GM19240 (cell line): ENCODE measurements at regions not wholly inside any gene's neighbourhood (a gene's known extent, or its start where the extent isn't known, plus 50 kb on each side); places are given as distances from the start of the nearest gene placed in this dataset.

Source experiments
- DNase-seq: peaks from one replicate; pipeline ENCODE4 v3.0.0; 2011; ENCODE audit warnings: low spot score; ENCODE audit not compliant: insufficient read length

- DNase-seq, result no peak
Measured at GRCh38 chr6:134508862-134509498, 191.1 kb upstream of the SGK1 start.

DNA sequence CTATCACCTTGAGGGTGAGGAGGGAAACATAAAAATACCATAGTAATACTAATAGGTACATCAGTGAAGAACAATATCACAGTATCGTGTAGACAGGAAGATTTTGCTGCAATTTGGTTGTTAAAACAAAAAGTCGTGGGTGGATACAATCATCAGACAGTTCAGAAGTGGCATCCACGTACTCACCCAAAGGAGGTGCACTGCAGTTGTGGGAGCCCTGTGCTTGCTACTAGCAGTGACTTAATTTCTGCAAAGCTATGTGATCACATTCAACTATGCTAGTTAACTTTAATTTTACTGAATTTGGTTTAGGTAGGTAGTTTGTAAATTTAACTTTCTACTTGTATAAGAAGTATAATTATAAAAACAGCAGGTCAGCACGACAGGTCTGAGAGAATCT is 188.2 kb upstream of the SGK1 start:
- DNase-seq, result no peak

DNA sequence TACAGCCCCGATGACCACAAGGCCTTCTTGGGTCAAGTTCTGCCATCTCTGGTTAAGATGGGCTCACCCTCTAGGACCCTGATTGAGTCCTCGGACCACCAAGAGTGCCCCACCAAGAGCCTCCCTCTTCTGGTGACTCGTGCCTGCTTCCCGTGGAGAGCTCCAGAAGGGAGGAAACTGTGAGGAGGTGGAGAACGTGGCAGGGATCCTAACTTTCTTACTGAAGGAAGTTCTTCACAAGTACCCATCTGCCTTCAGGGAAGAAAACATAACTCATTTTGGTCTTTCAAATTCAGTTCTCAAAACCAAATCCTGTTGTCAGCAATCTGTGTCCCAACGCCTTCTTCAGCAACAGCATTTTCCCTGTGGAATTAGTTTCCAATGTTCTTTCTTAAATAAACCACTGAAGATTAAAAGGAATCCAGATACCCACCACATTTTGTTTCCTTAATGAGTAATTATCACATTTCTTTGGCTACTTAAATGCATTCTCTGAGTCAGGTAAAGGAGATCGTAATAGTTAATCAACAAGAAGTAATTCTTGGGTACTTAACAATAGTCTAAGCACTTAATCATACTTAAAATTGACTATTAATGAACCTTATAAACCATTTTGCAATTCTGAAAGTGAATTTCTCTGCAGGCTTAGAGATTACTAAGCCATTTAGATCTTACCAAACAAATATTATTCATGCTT is 185.8 kb upstream of the SGK1 start:
- no peak for DNase-seq

GRCh38 chr6:134502614-134503549 is 185.0 kb upstream of the SGK1 start:
- DNase-seq, result no peak

DNA sequence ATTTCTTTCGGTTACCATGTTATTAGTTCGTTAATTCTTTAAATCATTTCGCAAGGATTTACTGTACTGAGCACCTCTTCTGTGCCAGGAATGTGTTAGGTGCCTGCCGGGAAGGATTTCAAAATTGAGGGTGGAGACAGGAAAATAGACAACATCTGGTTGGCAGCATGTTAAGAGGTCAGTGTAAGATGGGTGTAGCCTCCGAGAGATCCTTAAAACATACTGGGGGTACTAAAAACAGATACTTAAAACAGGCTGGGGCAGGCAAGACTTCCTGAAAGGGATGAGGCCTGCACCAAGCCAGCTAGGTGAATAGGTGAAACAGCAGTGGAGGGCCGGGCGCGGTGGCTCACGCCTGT is 178.0 kb upstream of the SGK1 start:
- DNase-seq, result no peak

DNA sequence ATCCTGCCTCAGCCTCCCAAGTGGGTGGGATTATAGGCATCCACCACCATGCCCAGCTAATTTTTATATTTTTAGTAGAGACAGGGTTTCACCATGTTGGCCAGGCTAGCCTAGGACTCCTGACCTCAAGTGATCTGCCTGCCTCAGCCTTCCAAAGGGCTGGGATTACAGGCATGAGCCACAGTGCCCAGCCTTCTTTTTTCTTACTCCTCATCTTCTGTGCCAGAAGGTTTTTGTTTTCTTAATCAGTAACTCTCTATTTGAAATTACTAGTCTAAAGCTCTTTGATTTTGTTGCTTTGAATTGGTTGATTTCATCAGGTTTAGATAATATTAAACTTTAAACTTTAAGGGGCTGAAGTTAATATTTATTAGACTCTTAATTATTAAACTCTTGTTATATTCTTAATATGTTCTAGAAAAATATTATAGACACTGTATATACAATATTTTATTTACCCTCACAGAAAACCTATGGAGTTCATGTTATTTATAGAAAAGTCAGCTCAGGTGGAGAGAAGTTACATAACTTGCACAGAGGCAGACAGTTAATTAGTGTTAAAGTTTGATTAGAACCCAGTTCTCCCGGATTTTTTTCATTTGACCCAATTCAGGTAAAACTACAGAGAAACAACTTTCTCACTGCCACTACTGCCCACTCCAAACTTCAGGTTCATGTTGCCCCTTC is 177.4 kb upstream of the SGK1 start:
- DNase-seq, result no peak

DNA sequence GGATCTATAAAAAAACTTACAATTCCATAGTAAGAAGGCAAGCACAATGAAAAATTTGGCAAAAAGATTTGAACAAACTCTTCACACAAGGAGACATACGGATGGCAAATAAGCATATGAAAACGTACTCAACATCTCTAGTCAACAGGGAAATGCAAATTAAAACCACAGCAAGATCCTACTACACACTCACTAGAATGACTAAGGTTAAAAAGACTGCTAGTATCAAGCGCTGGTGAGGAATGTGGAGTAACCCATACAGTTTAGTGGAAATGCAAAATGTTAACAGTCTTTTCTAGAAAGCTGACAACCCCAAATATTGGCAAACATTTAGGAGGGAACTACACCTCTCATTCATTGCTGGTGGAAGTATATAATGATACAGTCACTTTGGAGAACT is 175.9 kb upstream of the SGK1 start:
- DNase-seq, result no peak

DNA sequence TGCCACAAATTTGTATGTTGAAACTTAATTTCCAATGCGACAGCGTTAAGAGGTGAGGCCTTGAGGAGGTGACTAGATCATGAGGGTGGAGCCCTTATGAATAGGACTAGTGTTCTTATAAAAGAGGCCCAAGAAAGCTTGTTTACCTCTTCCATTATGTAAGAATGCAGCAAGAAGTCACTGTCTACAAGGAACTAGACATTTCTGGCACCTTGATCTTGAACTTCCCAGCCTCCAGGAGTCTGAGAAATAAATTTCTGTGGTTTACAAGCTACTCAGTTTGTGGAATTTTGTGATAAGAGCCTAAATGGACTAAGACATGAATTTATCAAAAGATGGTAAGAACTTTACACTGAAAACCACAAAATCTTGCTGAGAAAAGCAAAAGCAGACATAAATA is 173.6 kb upstream of the SGK1 start:
- DNase-seq, result no peak

- no peak for DNase-seq
Measured at GRCh38 chr6:134482593-134483270, 164.8 kb upstream of the SGK1 start.

- DNase-seq, result no peak
Measured at GRCh38 chr6:134481966-134482365, 164.1 kb upstream of the SGK1 start.

DNA sequence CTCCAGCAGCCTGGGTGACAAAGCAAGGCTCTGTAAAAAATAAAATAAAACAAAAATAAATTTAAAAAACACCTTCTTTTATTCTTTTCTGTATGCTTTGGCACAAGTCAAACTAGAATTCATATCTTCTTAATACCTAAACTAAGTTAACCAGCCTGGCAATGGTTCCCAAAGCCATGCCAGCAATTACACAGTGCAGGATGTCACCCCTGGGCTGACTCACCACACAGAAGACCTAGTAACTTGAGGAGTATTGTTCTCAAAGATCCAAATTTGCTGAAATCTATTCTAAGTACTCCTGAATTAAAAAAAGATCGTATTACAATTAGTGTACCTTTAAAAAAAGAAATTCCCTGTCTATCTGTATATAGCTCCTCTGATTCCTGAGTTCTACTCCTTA is 162.7 kb upstream of the SGK1 start:
- no peak for DNase-seq

DNA sequence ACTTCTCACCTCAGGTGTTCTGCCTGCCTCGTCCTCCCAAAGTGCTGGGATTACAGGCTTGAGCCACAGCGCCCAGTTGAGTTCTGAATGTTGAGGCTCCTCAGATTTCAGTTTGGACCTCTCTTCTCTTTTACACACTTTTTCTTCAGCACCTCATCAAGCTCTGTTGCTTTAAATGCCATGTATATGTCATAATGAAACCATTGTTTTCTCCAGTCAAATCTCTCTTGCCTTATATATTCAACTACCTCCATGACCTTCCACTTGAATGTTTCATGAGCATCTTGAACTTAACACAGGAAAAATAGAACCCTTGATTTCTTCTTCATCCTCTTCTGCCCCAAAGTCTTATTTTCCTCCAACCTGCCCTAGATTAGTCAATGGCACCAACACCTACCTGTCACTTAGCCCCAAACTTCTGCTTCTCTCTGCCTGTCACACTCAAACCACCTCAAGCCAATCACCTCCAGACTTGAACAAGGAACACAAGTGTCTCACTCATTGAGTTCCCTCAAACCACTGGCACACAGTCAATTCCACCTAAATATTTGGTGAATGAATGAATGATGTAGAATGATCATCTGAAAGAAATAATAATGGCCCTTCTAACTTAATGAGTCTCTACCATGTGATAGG is 161.0 kb upstream of the SGK1 start:
- DNase-seq, result no peak

DNA sequence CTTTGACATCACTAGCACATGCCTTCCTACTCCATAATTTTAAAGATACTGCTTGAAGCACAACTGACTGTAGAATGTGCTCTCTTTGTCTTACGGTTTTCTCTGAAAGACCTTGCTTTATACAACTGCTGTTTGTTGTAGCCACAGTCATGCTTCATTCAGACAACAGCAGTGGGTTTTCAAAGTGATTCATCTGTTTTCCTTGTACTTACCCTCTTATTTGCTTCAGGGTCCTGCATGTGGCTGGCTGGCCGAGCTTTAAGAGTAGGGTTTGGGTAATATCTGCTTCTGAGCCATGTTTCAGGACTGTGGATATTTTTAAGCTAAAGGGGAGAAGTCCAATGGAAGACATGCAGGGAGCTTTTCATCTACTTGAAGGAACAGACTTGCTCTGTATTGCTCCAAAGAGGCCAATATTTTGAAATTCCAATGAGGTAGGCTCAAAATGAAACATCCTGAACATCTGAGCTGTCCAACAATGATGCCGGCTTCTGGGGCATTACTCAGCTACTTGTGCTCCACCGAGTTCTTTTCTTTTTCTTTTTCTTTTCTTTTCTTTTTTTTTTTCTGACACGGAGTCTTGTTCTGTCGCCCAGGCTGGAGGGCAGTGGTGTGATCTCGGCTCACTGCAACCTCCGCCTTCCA is 160.2 kb upstream of the SGK1 start:
- no peak for DNase-seq

- no peak for DNase-seq
Measured at GRCh38 chr6:134474955-134475354, 157.0 kb upstream of the SGK1 start.

DNA sequence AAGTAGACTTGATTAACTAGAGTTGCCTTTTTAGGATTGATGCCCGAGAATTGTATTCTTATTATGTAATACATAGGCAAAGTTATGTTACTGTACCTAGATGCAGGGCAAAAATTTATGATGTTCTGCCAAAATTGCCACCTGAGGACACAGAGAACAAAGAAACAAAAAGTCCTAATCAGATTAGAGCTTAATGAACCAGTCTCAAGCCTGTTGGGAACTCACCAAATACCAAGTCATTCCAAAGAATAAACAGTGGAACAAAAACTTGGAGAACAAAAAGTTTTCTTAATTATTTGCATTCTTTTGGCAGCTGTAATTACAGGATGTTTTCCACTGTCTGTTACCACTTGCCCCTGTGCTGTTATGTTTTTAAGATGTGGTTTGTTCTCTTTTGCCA is 154.7 kb upstream of the SGK1 start:
- no peak for DNase-seq

DNA sequence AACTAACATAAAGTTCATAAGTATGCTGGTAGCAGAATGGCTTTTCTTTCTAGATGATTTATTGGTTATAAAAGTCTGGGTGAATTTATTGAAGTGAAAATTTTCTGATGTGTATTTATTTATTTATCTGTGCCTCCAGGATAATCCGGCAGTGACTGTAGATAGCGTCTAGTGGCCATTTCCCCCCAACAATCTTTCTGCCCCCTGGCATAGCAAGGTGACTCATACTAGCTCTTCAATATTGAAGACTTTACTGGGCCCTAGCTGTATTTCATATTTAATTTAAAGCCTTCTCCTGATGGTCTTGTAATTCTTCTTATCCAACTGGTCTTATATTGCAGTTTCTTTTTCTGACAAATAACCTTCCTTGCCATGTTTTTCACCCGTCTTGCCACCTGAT is 154.1 kb upstream of the SGK1 start:
- no peak for DNase-seq

- DNase-seq, result no peak
Measured at GRCh38 chr6:134470457-134470975, 152.6 kb upstream of the SGK1 start.

DNA sequence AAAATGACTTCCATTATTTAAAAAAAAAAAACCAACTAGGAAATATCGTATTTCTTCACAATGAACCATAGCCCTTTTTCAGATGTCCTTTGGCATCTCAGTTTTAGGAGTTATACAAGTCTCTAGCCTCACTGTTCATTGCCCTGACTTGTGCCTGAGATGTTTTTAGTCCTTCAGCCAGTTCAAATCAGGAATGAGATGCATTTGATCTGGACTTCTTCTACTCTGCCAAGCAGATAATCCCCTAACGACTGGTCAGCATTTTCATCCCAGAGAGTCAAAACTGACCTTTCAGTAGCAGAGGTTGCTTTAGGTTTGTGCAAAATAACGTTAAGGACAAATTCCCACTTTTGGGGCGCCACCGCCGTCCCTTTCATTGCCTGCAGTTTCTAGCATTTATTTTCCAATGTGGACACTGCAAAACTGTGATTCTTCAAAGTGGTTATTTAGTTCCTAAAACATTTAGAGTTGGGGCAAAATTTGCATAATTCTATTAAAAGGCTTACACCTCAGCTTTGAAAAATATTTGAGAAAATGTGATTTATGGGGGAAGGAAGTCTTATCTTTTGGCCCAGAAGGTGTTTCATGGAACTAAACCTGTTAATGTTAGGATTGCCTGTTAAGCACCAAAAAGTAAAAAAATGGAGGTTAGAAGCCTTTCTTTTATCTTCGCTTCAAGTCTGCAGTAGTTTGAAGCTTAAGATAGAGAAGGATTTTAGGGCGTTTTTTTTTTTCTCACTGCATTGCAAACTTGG is 152.0 kb upstream of the SGK1 start:
- no peak for DNase-seq

- no peak for DNase-seq
Measured at GRCh38 chr6:134468633-134469032, 150.7 kb upstream of the SGK1 start.
